K562 (cell line): ENCODE measurements at regions not wholly inside any gene's neighbourhood (a gene's known extent, or its start where the extent isn't known, plus 50 kb on each side); places are given as distances from the start of the nearest gene placed in this dataset.

ENCODE experiments used
- ATAC-seq: fragments of 200-7000 bp; cut with Tn5 transposase; 3 replicates; pipeline ENCODE4 v1.9.1; 2020; ENCODE audit warnings: moderate library complexity
- BruUV-seq: library from RNA; stranded (reverse); fragments of 400-500 nt; replicated peaks from 2 replicates; lab custom pipeline; 2021; lab: Mats Ljungman, UMichigan
- CTCF ChIA-PET: fragments of 300-600 bp; formaldehyde crosslinking; extraction: SDS; loops from one replicate; lab custom pipeline; 2021; ENCODE audit warnings: low intra/inter-chr PET ratio; lab: Yijun Ruan, JAX
- POLR2A ChIA-PET: fragments of 300-600, 350-650 bp; sonication (Branson Sonifier 250); formaldehyde crosslinking; extraction: SDS; loops from one replicate; lab custom pipeline; 2021; ENCODE audit warnings: antibody characterized with exemption, inconsistent platforms; lab: Yijun Ruan, JAX
- DNase-seq, 4 experiments: peaks; one replicate each; pipeline versions ENCODE4 v3.0.0 to v3.0.0-alpha.2; 2011 to 2018; ENCODE audit warnings: low spot score in 3 of 4, mixed read lengths in 3 of 4; ENCODE audit errors: extremely low read depth in 1 of 4
- FAIRE-seq: peaks from 2 replicates; lab custom pipeline; 2011; peaks lifted over from hg19 to GRCh38; lab: Jason Lieb, UNC
- H2AFZ ChIP-seq: 2 replicates; pipeline ENCODE4 v1.6.0; 2011; ENCODE audit warnings: low read depth, low read length, control low read depth, inconsistent platforms
- H3K27ac ChIP-seq: fragments of 200-600 bp; 3 replicates; pipeline ENCODE4 v1.8.0; 2011; ENCODE audit warnings: low read depth, mild to moderate bottlenecking, control low read depth, inconsistent platforms, low read length, moderate library complexity, mixed read lengths; ENCODE audit errors: extremely low read depth
- H3K27me3 ChIP-seq, 2 experiments: fragments of 300-600 bp in 1 of 2; 2 replicates in 1 of 2; 3 replicates in 1 of 2; pipeline versions ENCODE4 v1.6.0 to v1.8.0; 2011; ENCODE audit warnings: inconsistent platforms in 2 of 2, low read length in 2 of 2, mild to moderate bottlenecking in 1 of 2, mixed read lengths in 1 of 2, moderate library complexity in 1 of 2; ENCODE audit not compliant: control insufficient read depth in 2 of 2, insufficient read depth in 2 of 2
- H3K36me3 ChIP-seq: fragments of 300-600 bp; 3 replicates; pipeline ENCODE4 v1.8.0; 2011; ENCODE audit warnings: mild to moderate bottlenecking, low read length, inconsistent platforms; ENCODE audit not compliant: control insufficient read depth, insufficient read depth
- H3K4me1 ChIP-seq, 2 experiments: fragments of 200-600 bp in 1 of 2; replicated peaks in 1 of 2; 2 replicates in 1 of 2; 3 replicates in 1 of 2; pipeline versions ENCODE4 v1.5.1 to v1.8.0; 2011; ENCODE audit warnings: inconsistent platforms in 2 of 2, low read length in 2 of 2, mild to moderate bottlenecking in 1 of 2, mixed read lengths in 1 of 2, moderate library complexity in 1 of 2; ENCODE audit not compliant: control insufficient read depth in 2 of 2, insufficient read depth in 2 of 2
- H3K4me2 ChIP-seq: 2 replicates; pipeline ENCODE4 v1.6.1; 2011; ENCODE audit warnings: low read length, control low read depth, inconsistent platforms, mixed read lengths; ENCODE audit not compliant: insufficient read depth
- H3K4me3 ChIP-seq: fragments of 200-600 bp; sonication (generic), shearing (Covaris generic); 2 replicates; pipeline ENCODE4 v1.5.1; 2016; ENCODE audit warnings: control low read depth, inconsistent platforms
- H3K79me2 ChIP-seq: fragments of 200-600 bp; 3 replicates; pipeline ENCODE4 v1.8.0; 2011; ENCODE audit warnings: low read length, inconsistent platforms; ENCODE audit not compliant: control insufficient read depth, insufficient read depth
- H3K9ac ChIP-seq, 2 experiments: 2 replicates each; pipeline versions ENCODE4 v1.6.0 to v1.6.1; 2011; ENCODE audit warnings: low read depth in 2 of 2, low read length in 2 of 2, control low read depth in 1 of 2, inconsistent platforms in 1 of 2, mild to moderate bottlenecking in 1 of 2, mixed read lengths in 1 of 2; ENCODE audit not compliant: insufficient read depth in 1 of 2
- H3K9me1 ChIP-seq: one replicate; pipeline ENCODE4 v1.6.0; 2011; ENCODE audit warnings: inconsistent platforms, mild to moderate bottlenecking, low read length, moderate library complexity; ENCODE audit not compliant: control insufficient read depth, insufficient read depth
- H3K9me3 ChIP-seq: replicated peaks from 2 replicates; pipeline ENCODE4 v1.5.1; 2011; ENCODE audit warnings: low read depth, low read length, inconsistent platforms; ENCODE audit not compliant: control insufficient read depth, insufficient read depth
- H4K20me1 ChIP-seq: replicated peaks from 2 replicates; pipeline ENCODE4 v1.6.1; 2011; ENCODE audit warnings: low read length, inconsistent platforms, mixed read lengths; ENCODE audit not compliant: control insufficient read depth, insufficient read depth
- C11orf30 ChIP-seq: fragments of 450-650 bp; IDR thresholded peaks from 2 replicates; pipeline ENCODE4 v1.6.1; 2016; ENCODE audit warnings: low read depth, mild to moderate bottlenecking
- E2F3 ChIP-seq: fragments of 250-450 bp; sonication (Bioruptor Pico); IDR thresholded peaks from 2 replicates; pipeline ENCODE4 v1.4.0; 2020; ENCODE audit warnings: mild to moderate bottlenecking
- EHMT2 ChIP-seq: fragments of 450-650 bp; IDR thresholded peaks from 2 replicates; pipeline ENCODE4 v1.6.1; 2018; ENCODE audit warnings: antibody characterized with exemption
- HDAC8 ChIP-seq: fragments of 450-650 bp; IDR thresholded peaks from 2 replicates; pipeline ENCODE4 v1.6.1; 2016; ENCODE audit warnings: mild to moderate bottlenecking, missing genetic modification characterization, moderate library complexity, missing compliant biosample characterization
- KDM4B ChIP-seq, 2 experiments: fragments of 450-650 bp in 1 of 2; sonication (generic) in 1 of 2; IDR thresholded peaks; 2 replicates each; pipeline ENCODE4 v1.6.1; 2016 to 2017; ENCODE audit warnings: borderline replicate concordance in 2 of 2, antibody characterized with exemption in 1 of 2, low read depth in 1 of 2, mild to moderate bottlenecking in 1 of 2
- MED1 ChIP-seq: sonication (generic); formaldehyde crosslinking; IDR thresholded peaks from 2 replicates; pipeline ENCODE4 v1.8.1; 2023; ENCODE audit warnings: missing genetic modification reagents, borderline replicate concordance
- MTF1 ChIP-seq: fragments of 250-450 bp; sonication (Bioruptor Pico); IDR thresholded peaks from 2 replicates; pipeline ENCODE4 v1.9.0; 2021; ENCODE audit warnings: moderate library complexity, mild to moderate bottlenecking, inconsistent platforms, borderline replicate concordance
- NCOA2 ChIP-seq, 2 experiments: fragments of 450-650 bp; IDR thresholded peaks; 2 replicates each; pipeline ENCODE4 v1.6.1; 2018; ENCODE audit warnings: mild to moderate bottlenecking in 2 of 2, moderate library complexity in 1 of 2; ENCODE audit not compliant: partially characterized antibody in 2 of 2
- SPI1 ChIP-seq: IDR thresholded peaks from 2 replicates; pipeline ENCODE4 v1.6.1; 2011; ENCODE audit warnings: low read depth, low read length, control low read depth, borderline replicate concordance
- TEAD4 ChIP-seq, 2 experiments: sonication (generic) in 1 of 2; formaldehyde crosslinking in 1 of 2; IDR thresholded peaks; 2 replicates each; pipeline versions ENCODE4 v1.6.1 to v1.8.0; 2012 to 2022; ENCODE audit warnings: borderline replicate concordance in 1 of 2, inconsistent platforms in 1 of 2, low read length in 1 of 2, mild to moderate bottlenecking in 1 of 2, missing genetic modification reagents in 1 of 2
- ZNF778 ChIP-seq: fragments of 450-650 bp; formaldehyde crosslinking; IDR thresholded peaks from 2 replicates; pipeline ENCODE4 v1.4.0; 2020; ENCODE audit warnings: mild to moderate bottlenecking, moderate library complexity
- WGBS: fragments of 100-300 bp; shearing (Covaris generic); methylation state at CpG from one replicate; pipeline ENCODE4 v1.1.6; 2016; ENCODE audit warnings: low coverage, mixed read lengths; ENCODE audit not compliant: insufficient coverage; ENCODE audit errors: missing lambda C conversion rate; 5-methylcytosine and 5-hydroxymethylcytosine counted together
- in situ Hi-C: fragments of 300-500 bp; cut with MboI; formaldehyde crosslinking; loops from 4 replicates; pipeline ENCODE4 v1.15.0; 2018; ENCODE audit warnings: inconsistent platforms, mixed read lengths
- intact Hi-C: fragments of 100-400 bp; cut with micrococcal nuclease; formaldehyde crosslinking; loops from 2 replicates; pipeline ENCODE4 v1.14.2; 2022
- TF ChIP-seq, protein P1 (sequence below): IDR thresholded peaks from 2 replicates; pipeline ENCODE4 v1.6.1; 2011; ENCODE audit not compliant: insufficient read length; ENCODE audit errors: extremely low read depth

DNA sequence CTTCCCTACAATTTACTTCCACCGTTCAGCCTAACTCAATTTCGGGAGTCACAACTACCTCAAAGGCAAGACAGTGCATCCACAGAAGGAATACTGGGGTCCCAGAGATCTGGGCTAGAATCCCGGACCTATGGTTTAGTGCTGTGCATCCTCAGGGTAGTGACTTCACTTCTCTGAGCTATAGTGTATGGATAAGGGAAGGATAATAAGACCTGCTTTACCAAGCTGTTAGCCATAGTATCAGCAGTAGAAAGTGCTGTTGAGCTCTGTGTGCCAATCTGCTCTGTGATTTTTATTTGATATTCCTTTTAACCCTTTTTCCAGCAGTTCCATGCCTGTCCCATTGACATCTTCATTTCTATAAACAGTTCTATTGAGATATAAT is 1044.3 kb downstream of the BCL11B start:
- DNase-seq: no peak
- WGBS: 0% methylated on average over 3 of the region's 3 CpGs
- H3K36me3 ChIP-seq: no peaks in the 10 kb centered on the region
- no peak for TF ChIP-seq ZNF778 (CRISPR knock-in tag)
- TF ChIP-seq, protein P1, sequence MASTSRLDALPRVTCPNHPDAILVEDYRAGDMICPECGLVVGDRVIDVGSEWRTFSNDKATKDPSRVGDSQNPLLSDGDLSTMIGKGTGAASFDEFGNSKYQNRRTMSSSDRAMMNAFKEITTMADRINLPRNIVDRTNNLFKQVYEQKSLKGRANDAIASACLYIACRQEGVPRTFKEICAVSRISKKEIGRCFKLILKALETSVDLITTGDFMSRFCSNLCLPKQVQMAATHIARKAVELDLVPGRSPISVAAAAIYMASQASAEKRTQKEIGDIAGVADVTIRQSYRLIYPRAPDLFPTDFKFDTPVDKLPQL: no peak
- TF ChIP-seq KDM4B (IDR thresholded peaks at IDR 0.05; ENCODE audit: borderline replicate concordance in 2 of 2, low read depth in 1 of 2): no peak
- no peak for TF ChIP-seq C11orf30
- no peak for TF ChIP-seq HDAC8
- TF ChIP-seq E2F3 (CRISPR knock-in tag): no peak
- no peak for TF ChIP-seq MED1 (CRISPR knock-in tag)
- TF ChIP-seq TEAD4 (IDR thresholded peaks at IDR 0.05; ENCODE audit: low read length): no peak
- TF ChIP-seq TEAD4 (CRISPR knock-in tag; IDR thresholded peaks at IDR 0.05; ENCODE audit: borderline replicate concordance): no peak
- no peak for TF ChIP-seq EHMT2
- TF ChIP-seq NCOA2 (IDR thresholded peaks at IDR 0.05; ENCODE audit: partially characterized antibody in 2 of 2): no peak
- no peak for TF ChIP-seq MTF1 (CRISPR knock-in tag)
- no peak for TF ChIP-seq SPI1
- in situ Hi-C loops (no loop called here), intact Hi-C loops (no loop called here)
- BruUV-seq: no TSS peak
- H3K9me1 ChIP-seq: no peaks in the 10 kb centered on the region
- no peak overlapping the region for H2AFZ ChIP-seq
- no peaks in the 10 kb centered on the region for H3K9me3 ChIP-seq
- no peak overlapping the region for H3K4me3 ChIP-seq
- H3K27me3 ChIP-seq: no peaks in the 10 kb centered on the region
- ChIA-PET CTCF (no interaction called here), POLR2A (no interaction called here)
- no peak for ATAC-seq
- H3K4me2 ChIP-seq: no peak overlapping the region
- no peak for FAIRE-seq
- H3K79me2 ChIP-seq: no peaks in the 10 kb centered on the region
- H3K27ac ChIP-seq: no peak overlapping the region
- H4K20me1 ChIP-seq: no peaks in the 10 kb centered on the region
- H3K4me1 ChIP-seq: no peaks in the 10 kb centered on the region
- no peak overlapping the region for H3K9ac ChIP-seq
